Omental fat pad (tissue), 3 donors: ENCODE measurements at regions not wholly inside any gene's neighbourhood (a gene's known extent, or its start where the extent isn't known, plus 50 kb on each side); places are given as distances from the start of the nearest gene placed in this dataset.

Experiments
- ATAC-seq: fragments of 150-250 bp; one replicate; pipeline ENCODE4 v1.9.1; 2016; ENCODE audit warnings: mild to moderate bottlenecking, moderate library complexity; ENCODE audit not compliant: low FRiP score
- DNase-seq: peaks from one replicate; pipeline ENCODE4 v3.0.0-alpha.2; 2019; ENCODE audit warnings: low spot score
- TF ChIP-seq, protein P1 (sequence below), 3 donors: fragments of 450-650 bp; IDR thresholded peaks; one replicate each; pipeline ENCODE4 v1.5.1; 2016 to 2017; ENCODE audit warnings: antibody characterized with exemption in 3 of 3, mild to moderate bottlenecking in 3 of 3, moderate library complexity in 2 of 3

- TF ChIP-seq, protein P1, sequence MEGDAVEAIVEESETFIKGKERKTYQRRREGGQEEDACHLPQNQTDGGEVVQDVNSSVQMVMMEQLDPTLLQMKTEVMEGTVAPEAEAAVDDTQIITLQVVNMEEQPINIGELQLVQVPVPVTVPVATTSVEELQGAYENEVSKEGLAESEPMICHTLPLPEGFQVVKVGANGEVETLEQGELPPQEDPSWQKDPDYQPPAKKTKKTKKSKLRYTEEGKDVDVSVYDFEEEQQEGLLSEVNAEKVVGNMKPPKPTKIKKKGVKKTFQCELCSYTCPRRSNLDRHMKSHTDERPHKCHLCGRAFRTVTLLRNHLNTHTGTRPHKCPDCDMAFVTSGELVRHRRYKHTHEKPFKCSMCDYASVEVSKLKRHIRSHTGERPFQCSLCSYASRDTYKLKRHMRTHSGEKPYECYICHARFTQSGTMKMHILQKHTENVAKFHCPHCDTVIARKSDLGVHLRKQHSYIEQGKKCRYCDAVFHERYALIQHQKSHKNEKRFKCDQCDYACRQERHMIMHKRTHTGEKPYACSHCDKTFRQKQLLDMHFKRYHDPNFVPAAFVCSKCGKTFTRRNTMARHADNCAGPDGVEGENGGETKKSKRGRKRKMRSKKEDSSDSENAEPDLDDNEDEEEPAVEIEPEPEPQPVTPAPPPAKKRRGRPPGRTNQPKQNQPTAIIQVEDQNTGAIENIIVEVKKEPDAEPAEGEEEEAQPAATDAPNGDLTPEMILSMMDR (IDR thresholded peaks at IDR 0.05): no peak
- DNase-seq (no peak), ATAC-seq (no peak)
Observed at GRCh38 chr4:153065276-153065675, 129.2 kb downstream of the FHDC1 start.

DNA sequence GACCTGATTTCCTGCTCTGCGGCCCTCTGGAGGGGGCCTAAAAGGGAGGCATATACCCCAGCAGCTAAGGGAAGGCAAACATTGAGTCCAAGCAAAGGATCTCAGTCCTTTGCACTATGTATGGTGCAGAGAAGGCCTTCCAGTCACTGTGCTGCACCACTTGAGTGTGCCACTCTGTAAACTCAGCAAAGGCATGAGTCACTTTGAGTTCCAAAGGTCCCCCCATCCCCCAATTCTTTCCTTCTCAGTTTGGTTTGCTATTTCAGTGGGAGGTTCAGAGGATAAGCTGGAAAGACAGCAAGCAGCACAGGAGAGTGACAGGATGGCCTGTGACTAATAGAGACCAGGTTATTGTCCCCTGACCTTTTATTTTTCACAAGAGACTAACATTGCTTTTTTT lies 131.3 kb downstream of the FHDC1 start:
- DNase-seq (no peak), ATAC-seq (no peak)
- TF ChIP-seq, protein P1 (IDR thresholded peaks at IDR 0.05): no peak

DNA sequence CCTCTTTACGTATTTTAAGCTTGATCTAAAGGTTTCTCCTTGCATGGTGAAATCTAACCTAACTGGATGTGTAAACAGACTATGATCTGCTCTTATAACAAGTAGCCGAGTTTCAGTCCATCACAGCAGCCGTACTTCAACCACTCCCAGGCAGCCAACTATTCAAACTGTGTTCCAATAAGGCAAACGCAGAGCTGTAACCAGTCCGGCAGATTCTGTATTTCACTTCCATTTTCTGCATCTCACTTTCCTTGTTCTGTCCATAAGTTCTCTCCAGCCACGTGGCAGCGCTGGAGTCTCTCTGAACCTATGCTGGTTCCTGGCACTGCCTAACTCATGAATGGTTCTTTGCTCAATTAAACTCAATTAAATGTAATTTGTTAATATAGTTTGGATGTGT lies 132.6 kb downstream of the FHDC1 start:
- no peak for DNase-seq
- ATAC-seq: no peak
- TF ChIP-seq, protein P1 (IDR thresholded peaks at IDR 0.05): no peak

DNA sequence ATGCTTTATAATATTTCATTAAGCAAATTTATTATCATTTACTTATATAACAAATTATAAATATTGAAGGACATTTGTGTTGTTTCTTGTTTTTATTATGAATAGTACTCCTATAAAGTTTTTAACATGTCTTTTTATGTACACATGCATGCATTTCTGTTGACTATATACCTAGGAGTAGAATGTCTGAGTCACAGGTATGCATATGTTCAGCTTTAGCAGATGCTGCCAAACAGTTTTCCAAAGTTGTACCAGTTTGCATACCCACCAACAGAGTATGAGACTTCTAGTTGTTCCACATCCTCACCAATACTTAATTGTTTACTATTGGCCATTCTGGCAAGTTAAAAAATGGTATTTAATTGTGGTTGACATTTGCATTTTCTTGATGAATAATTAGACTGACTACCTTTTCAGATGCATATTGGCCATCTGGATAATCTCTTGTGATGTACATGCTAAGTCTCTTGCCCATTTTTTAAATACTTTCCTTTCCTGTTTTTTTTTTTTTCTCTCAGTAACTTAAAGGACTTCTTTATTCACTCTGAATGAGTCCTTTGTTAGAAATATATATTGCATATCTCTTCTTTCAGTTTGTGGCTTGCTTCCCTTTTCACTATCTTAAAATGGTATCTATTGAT lies 132.2 kb upstream of the TRIM2 start:
- DNase-seq (no peak), ATAC-seq (no peak)
- TF ChIP-seq, protein P1 (IDR thresholded peaks at IDR 0.05): no peak

GRCh38 chr4:153072661-153073060 lies 131.6 kb upstream of the TRIM2 start:
- ATAC-seq (no peak), DNase-seq (no peak)
- TF ChIP-seq, protein P1 (IDR thresholded peaks at IDR 0.05): no peak

DNA sequence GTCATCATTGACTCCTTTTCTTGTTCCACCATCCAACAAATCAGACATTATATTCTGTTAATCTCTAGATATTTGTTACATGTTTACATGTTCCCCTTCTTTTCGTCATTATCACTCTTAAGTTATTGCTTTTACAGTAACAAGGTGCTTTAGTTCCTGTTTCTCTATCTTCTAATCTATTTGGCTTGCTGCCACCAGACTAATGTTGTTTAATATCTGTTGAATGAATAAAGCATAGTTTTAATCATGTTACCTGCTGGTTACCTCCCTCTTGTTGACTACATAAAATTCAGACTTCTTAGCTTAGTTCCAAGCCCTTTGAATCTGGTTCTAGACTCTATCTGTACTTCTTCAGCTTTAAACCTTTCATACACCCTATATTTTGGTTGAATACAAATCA lies 129.8 kb upstream of the TRIM2 start:
- ATAC-seq (no peak), DNase-seq (no peak)
- TF ChIP-seq, protein P1 (IDR thresholded peaks at IDR 0.05): no peak

GRCh38 chr4:153074936-153075630 lies 129.2 kb upstream of the TRIM2 start:
- TF ChIP-seq, protein P1 (IDR thresholded peaks at IDR 0.05): no peak
- no peak for DNase-seq
- ATAC-seq: no peak
